ENCODE measurements at regions not wholly inside any gene's neighbourhood (a gene's known extent, or its start where the extent isn't known, plus 50 kb on each side); places are given as distances from the start of the nearest gene placed in this dataset.

GRCh38 chr1:207971331-207972219 lies 60.6 kb upstream of the CD34 start:
- DNase-seq: no peak

- DNase-seq: no peak
Observed at GRCh38 chr1:207970329-207971233, 59.7 kb upstream of the CD34 start.

- no peak for DNase-seq
Observed at GRCh38 chr1:207969528-207969927, 58.6 kb upstream of the CD34 start.

GRCh38 chr1:207968521-207969009 lies 57.6 kb upstream of the CD34 start:
- DNase-seq: no peak

GRCh38 chr1:207967703-207968102 lies 56.8 kb upstream of the CD34 start:
- no peak for DNase-seq

- no peak for DNase-seq
Observed at GRCh38 chr1:207966521-207966920, 55.6 kb upstream of the CD34 start.

- no peak for DNase-seq
Observed at GRCh38 chr1:207965392-207966387, 54.8 kb upstream of the CD34 start.

GRCh38 chr1:207964195-207964966 lies 53.5 kb upstream of the CD34 start:
- DNase-seq: no peak

GRCh38 chr1:207963427-207964194 lies 52.7 kb upstream of the CD34 start:
- DNase-seq: peak; percentile 76 to 92

- peak; percentile 11 to 18 for DNase-seq
Observed at GRCh38 chr1:207962716-207963426, 51.9 kb upstream of the CD34 start.

Data from inflammatory macrophage treated with lipopolysaccharide for 1 hour (primary cell).